Activated CD4-positive, alpha-beta memory T cell treated with anti-CD3 and anti-CD28 coated beads, Interleukin-2, amount 10 ng/mL, durations not matched to agents 7 days and 5 days (primary cell): ENCODE measurements at regions not wholly inside any gene's neighbourhood (a gene's known extent, or its start where the extent isn't known, plus 50 kb on each side); places are given as distances from the start of the nearest gene placed in this dataset.
"Not testable (repeated sequence)": the region's sequence is repeated elsewhere in the genome, so short reads cannot be mapped to it uniquely, and the experiment has no call there.

Source experiments
- CTCF ChIA-PET: fragments of 350-600 bp; sonication (Branson Sonifier 250); formaldehyde crosslinking; loops from one replicate; lab custom pipeline; 2021; ENCODE audit warnings: antibody characterized with exemption, inconsistent platforms; lab: Charles Lee
- POLR2A ChIA-PET: fragments of 350-600 bp; sonication (Branson Sonifier 250); formaldehyde crosslinking; loops from one replicate; lab custom pipeline; 2021; ENCODE audit warnings: antibody characterized with exemption; lab: Charles Lee
- DNase-seq: peaks from one replicate; pipeline ENCODE4 v3.0.0-alpha.2; 2020
- H3K27ac Mint-ChIP-seq: one replicate; pipeline ENCODE4 v1.8.0; 2021; ENCODE audit warnings: mild to moderate bottlenecking, mixed read lengths
- H3K27me3 Mint-ChIP-seq: one replicate; pipeline ENCODE4 v1.8.0; 2021; ENCODE audit warnings: mixed read lengths
- H3K36me3 Mint-ChIP-seq: one replicate; pipeline ENCODE4 v1.8.0; 2021; ENCODE audit warnings: low read depth, mixed read lengths
- H3K4me1 Mint-ChIP-seq: one replicate; pipeline ENCODE4 v1.8.0; 2021; ENCODE audit warnings: mixed read lengths
- H3K4me3 Mint-ChIP-seq: one replicate; pipeline ENCODE4 v1.8.0; 2021; ENCODE audit warnings: mild to moderate bottlenecking, mixed read lengths
- H3K9me3 Mint-ChIP-seq: one replicate; pipeline ENCODE4 v1.8.0; 2021; ENCODE audit warnings: mixed read lengths

- no peaks in the 10 kb centered on the region for H3K36me3 Mint-ChIP-seq
- H3K9me3 Mint-ChIP-seq: no peaks in the 10 kb centered on the region
- no peak for DNase-seq
- ChIA-PET CTCF (no interaction called here), POLR2A (no interaction called here)
- H3K4me1 Mint-ChIP-seq: no peaks in the 10 kb centered on the region
- no peak overlapping the region for H3K27ac Mint-ChIP-seq
- no peak overlapping the region for H3K4me3 Mint-ChIP-seq
- no peaks in the 10 kb centered on the region for H3K27me3 Mint-ChIP-seq
These were observed 353.0 kb upstream of the IRS4 start for GRCh38 chrX:109089359-109089758.

- Mint-ChIP-seq H3K9me3 (no peaks in the 10 kb centered on the region), H3K4me1 (no peaks in the 10 kb centered on the region), H3K36me3 (no peaks in the 10 kb centered on the region), H3K4me3 (no peak overlapping the region), H3K27me3 (no peaks in the 10 kb centered on the region), H3K27ac (no peak overlapping the region)
- ChIA-PET POLR2A (no interaction called here), CTCF (no interaction called here)
- no peak for DNase-seq
These were observed 341.4 kb upstream of the IRS4 start for GRCh38 chrX:109077788-109078187.

GRCh38 chrX:109054181-109054581, 317.8 kb upstream of the IRS4 start:
- CTCF ChIA-PET, POLR2A ChIA-PET, H3K36me3 Mint-ChIP-seq: not testable (repeated sequence)

GRCh38 chrX:109049903-109050302, 313.5 kb upstream of the IRS4 start:
- ChIA-PET POLR2A (no interaction called here), CTCF (no interaction called here)
- H3K27ac Mint-ChIP-seq: no peak overlapping the region
- H3K9me3 Mint-ChIP-seq: no peaks in the 10 kb centered on the region
- no peaks in the 10 kb centered on the region for H3K27me3 Mint-ChIP-seq
- no peak overlapping the region for H3K4me3 Mint-ChIP-seq
- H3K4me1 Mint-ChIP-seq: no peaks in the 10 kb centered on the region
- no peaks in the 10 kb centered on the region for H3K36me3 Mint-ChIP-seq
- DNase-seq: no peak

More at GRCh38 chrX:109054181-109054581, 317.8 kb upstream of the IRS4 start:
- H3K27ac Mint-ChIP-seq, H3K4me1 Mint-ChIP-seq, H3K27me3 Mint-ChIP-seq, H3K9me3 Mint-ChIP-seq, H3K4me3 Mint-ChIP-seq: not testable (repeated sequence)
- DNase-seq: peak; percentile 16

GRCh38 chrX:109049416-109049815, 313.1 kb upstream of the IRS4 start:
- H3K27me3 Mint-ChIP-seq: no peaks in the 10 kb centered on the region
- CTCF ChIA-PET: no interaction called here

GRCh38 chrX:109040057-109040456, 303.7 kb upstream of the IRS4 start:
- H3K4me1 Mint-ChIP-seq: no peaks in the 10 kb centered on the region
- no peaks in the 10 kb centered on the region for H3K27me3 Mint-ChIP-seq
- no peak for DNase-seq
- no peak overlapping the region for H3K4me3 Mint-ChIP-seq
- CTCF ChIA-PET: no interaction called here
- POLR2A ChIA-PET: no interaction called here
- H3K27ac Mint-ChIP-seq: no peak overlapping the region
- H3K36me3 Mint-ChIP-seq: no peaks in the 10 kb centered on the region
- H3K9me3 Mint-ChIP-seq: no peaks in the 10 kb centered on the region

More at GRCh38 chrX:109049416-109049815, 313.1 kb upstream of the IRS4 start:
- POLR2A ChIA-PET: no interaction called here
- DNase-seq: no peak
- Mint-ChIP-seq H3K27ac (no peak overlapping the region), H3K9me3 (no peaks in the 10 kb centered on the region), H3K4me1 (no peaks in the 10 kb centered on the region), H3K4me3 (no peak overlapping the region), H3K36me3 (no peaks in the 10 kb centered on the region)

- ChIA-PET POLR2A (no interaction called here), CTCF (no interaction called here)
- H3K9me3 Mint-ChIP-seq: no peaks in the 10 kb centered on the region
- no peak for DNase-seq
- H3K27me3 Mint-ChIP-seq: no peaks in the 10 kb centered on the region
- H3K4me3 Mint-ChIP-seq: no peak overlapping the region
- no peaks in the 10 kb centered on the region for H3K36me3 Mint-ChIP-seq
- no peaks in the 10 kb centered on the region for H3K4me1 Mint-ChIP-seq
- no peak overlapping the region for H3K27ac Mint-ChIP-seq
These were observed 300.3 kb upstream of the IRS4 start for GRCh38 chrX:109036624-109037023.

GRCh38 chrX:108993909-108994308, 257.5 kb upstream of the IRS4 start:
- Mint-ChIP-seq H3K27ac (no peak overlapping the region), H3K4me1 (no peaks in the 10 kb centered on the region), H3K27me3 (no peaks in the 10 kb centered on the region), H3K9me3 (peaks cover 7% of the 10 kb centered on the region), H3K36me3 (no peaks in the 10 kb centered on the region), H3K4me3 (no peak overlapping the region)
- ChIA-PET POLR2A (no interaction called here), CTCF (no interaction called here)
- no peak for DNase-seq

GRCh38 chrX:108972899-108973298, 236.5 kb upstream of the IRS4 start:
- DNase-seq, H3K36me3 Mint-ChIP-seq, POLR2A ChIA-PET, H3K9me3 Mint-ChIP-seq, H3K4me3 Mint-ChIP-seq, H3K27me3 Mint-ChIP-seq, H3K27ac Mint-ChIP-seq, CTCF ChIA-PET, H3K4me1 Mint-ChIP-seq: not testable (repeated sequence)

GRCh38 chrX:108947205-108947604, 210.8 kb upstream of the IRS4 start:
- Mint-ChIP-seq H3K27ac (no peak overlapping the region), H3K36me3 (no peaks in the 10 kb centered on the region), H3K9me3 (no peaks in the 10 kb centered on the region), H3K4me3 (no peak overlapping the region), H3K4me1 (no peaks in the 10 kb centered on the region), H3K27me3 (no peaks in the 10 kb centered on the region)
- DNase-seq: no peak
- CTCF ChIA-PET: interaction anchor here (0.6 kb wide), 1 partner anchor 871 kb away, joined by 4 read pairs; no protein-coding TSS in a partner anchor
- POLR2A ChIA-PET: no interaction called here

GRCh38 chrX:108946531-108946930, 210.2 kb upstream of the IRS4 start:
- no peak overlapping the region for H3K4me3 Mint-ChIP-seq
- no peak overlapping the region for H3K27ac Mint-ChIP-seq
- CTCF ChIA-PET: no interaction called here
- POLR2A ChIA-PET: no interaction called here
- H3K36me3 Mint-ChIP-seq: no peaks in the 10 kb centered on the region
- no peaks in the 10 kb centered on the region for H3K27me3 Mint-ChIP-seq
- no peaks in the 10 kb centered on the region for H3K4me1 Mint-ChIP-seq
- no peaks in the 10 kb centered on the region for H3K9me3 Mint-ChIP-seq
- DNase-seq: no peak

GRCh38 chrX:108945883-108946523, 209.6 kb upstream of the IRS4 start:
- H3K9me3 Mint-ChIP-seq: no peaks in the 10 kb centered on the region
- no peak overlapping the region for H3K4me3 Mint-ChIP-seq
- POLR2A ChIA-PET: no interaction called here
- CTCF ChIA-PET: no interaction called here
- no peaks in the 10 kb centered on the region for H3K36me3 Mint-ChIP-seq
- DNase-seq: no peak
- H3K27me3 Mint-ChIP-seq: no peaks in the 10 kb centered on the region
- H3K4me1 Mint-ChIP-seq: no peaks in the 10 kb centered on the region
- H3K27ac Mint-ChIP-seq: no peak overlapping the region

GRCh38 chrX:108914791-108915190, 178.4 kb upstream of the IRS4 start:
- DNase-seq: no peak
- peaks cover 2% of the 10 kb centered on the region for H3K9me3 Mint-ChIP-seq
- ChIA-PET CTCF (no interaction called here), POLR2A (no interaction called here)
- H3K27ac Mint-ChIP-seq: no peak overlapping the region
- no peaks in the 10 kb centered on the region for H3K36me3 Mint-ChIP-seq
- H3K4me1 Mint-ChIP-seq: no peaks in the 10 kb centered on the region
- H3K4me3 Mint-ChIP-seq: no peak overlapping the region
- H3K27me3 Mint-ChIP-seq: no peaks in the 10 kb centered on the region

- DNase-seq, H3K36me3 Mint-ChIP-seq, CTCF ChIA-PET, POLR2A ChIA-PET, H3K4me1 Mint-ChIP-seq, H3K27ac Mint-ChIP-seq, H3K9me3 Mint-ChIP-seq, H3K27me3 Mint-ChIP-seq, H3K4me3 Mint-ChIP-seq: not testable (repeated sequence)
These were observed 167.5 kb upstream of the IRS4 start for GRCh38 chrX:108903831-108904230.
